ENCODE measurements at regions not wholly inside any gene's neighbourhood (a gene's known extent, or its start where the extent isn't known, plus 50 kb on each side); places are given as distances from the start of the nearest gene placed in this dataset.

GRCh38 chr4:79083406-79084010 lies 144.3 kb upstream of the PAQR3 start:
- TF ChIP-seq, protein P1, sequence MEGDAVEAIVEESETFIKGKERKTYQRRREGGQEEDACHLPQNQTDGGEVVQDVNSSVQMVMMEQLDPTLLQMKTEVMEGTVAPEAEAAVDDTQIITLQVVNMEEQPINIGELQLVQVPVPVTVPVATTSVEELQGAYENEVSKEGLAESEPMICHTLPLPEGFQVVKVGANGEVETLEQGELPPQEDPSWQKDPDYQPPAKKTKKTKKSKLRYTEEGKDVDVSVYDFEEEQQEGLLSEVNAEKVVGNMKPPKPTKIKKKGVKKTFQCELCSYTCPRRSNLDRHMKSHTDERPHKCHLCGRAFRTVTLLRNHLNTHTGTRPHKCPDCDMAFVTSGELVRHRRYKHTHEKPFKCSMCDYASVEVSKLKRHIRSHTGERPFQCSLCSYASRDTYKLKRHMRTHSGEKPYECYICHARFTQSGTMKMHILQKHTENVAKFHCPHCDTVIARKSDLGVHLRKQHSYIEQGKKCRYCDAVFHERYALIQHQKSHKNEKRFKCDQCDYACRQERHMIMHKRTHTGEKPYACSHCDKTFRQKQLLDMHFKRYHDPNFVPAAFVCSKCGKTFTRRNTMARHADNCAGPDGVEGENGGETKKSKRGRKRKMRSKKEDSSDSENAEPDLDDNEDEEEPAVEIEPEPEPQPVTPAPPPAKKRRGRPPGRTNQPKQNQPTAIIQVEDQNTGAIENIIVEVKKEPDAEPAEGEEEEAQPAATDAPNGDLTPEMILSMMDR (IDR thresholded peaks at IDR 0.05; ENCODE audit: insufficient read depth, low read length), result no peak
- TF ChIP-seq GABPA (IDR thresholded peaks at IDR 0.05; ENCODE audit: low read depth) (no peak), POLR2AphosphoS5 (IDR thresholded peaks at IDR 0.05; ENCODE audit: low read depth) (no peak)

Data from HL-60 (cell line).